GM19023 (cell line): ENCODE measurements at regions not wholly inside any gene's neighbourhood (a gene's known extent, or its start where the extent isn't known, plus 50 kb on each side); places are given as distances from the start of the nearest gene placed in this dataset.
"Not testable (repeated sequence)": the region's sequence is repeated elsewhere in the genome, so short reads cannot be mapped to it uniquely, and the experiment has no call there.

Source experiments
- ATAC-seq: cut with Tn5 transposase; IDR thresholded peaks from one replicate; pipeline ENCODE4 v1.9.1; 2021; ENCODE audit warnings: mild to moderate bottlenecking, moderate library complexity; ENCODE audit not compliant: unreplicated experiment

GRCh38 chr18:25592804-25593360 is 240.9 kb upstream of the ZNF521 start:
- ATAC-seq, result no peak

GRCh38 chr18:25590456-25590855 is 238.5 kb upstream of the ZNF521 start:
- no peak for ATAC-seq

GRCh38 chr18:25587545-25587944 is 235.6 kb upstream of the ZNF521 start:
- ATAC-seq, result no peak

DNA sequence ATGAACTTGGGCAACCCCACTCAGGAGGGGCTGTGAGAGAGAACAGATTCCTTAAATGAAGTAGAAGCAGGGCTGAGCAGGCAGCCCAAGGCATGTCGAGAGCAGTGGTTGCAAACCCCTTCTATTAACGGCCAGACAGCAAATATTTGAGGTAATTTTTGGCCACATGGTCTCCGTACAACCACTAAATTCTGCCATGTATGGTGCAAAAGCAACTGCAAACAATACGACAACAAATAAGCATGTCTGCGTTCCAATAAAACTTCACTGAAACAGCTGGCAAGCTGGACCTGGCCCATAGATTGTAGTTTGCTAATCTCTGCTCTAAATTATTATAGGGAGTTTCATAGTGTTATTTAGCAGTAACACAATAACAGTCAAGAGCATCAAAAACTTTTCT is 217.0 kb upstream of the ZNF521 start:
- no peak for ATAC-seq

- no peak for ATAC-seq
Observed at GRCh38 chr18:25563816-25564683, 212.1 kb upstream of the ZNF521 start.

DNA sequence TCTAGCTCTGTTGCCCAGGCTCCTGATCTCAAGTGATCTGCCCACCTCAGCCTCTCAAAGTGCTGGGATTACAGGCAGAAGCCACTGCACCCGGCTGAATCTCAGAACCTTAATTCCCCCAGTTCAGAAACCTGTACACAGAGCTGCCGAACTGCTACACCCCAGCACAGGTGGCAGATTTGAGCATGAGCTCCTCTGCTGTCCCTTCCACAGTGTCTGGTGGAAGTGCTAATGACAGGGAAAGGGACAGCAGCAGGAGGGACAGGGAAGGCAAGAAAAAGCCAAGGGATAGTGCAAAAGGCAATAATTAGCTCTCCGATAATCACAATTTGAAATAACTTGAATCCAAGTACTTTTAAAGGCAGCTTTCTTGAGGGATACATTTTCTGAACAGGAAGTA is 211.4 kb upstream of the ZNF521 start:
- ATAC-seq, result no peak

- no peak for ATAC-seq
Observed at GRCh38 chr18:25561918-25562317, 210.0 kb upstream of the ZNF521 start.

GRCh38 chr18:25560369-25560768 is 208.4 kb upstream of the ZNF521 start:
- no peak for ATAC-seq

DNA sequence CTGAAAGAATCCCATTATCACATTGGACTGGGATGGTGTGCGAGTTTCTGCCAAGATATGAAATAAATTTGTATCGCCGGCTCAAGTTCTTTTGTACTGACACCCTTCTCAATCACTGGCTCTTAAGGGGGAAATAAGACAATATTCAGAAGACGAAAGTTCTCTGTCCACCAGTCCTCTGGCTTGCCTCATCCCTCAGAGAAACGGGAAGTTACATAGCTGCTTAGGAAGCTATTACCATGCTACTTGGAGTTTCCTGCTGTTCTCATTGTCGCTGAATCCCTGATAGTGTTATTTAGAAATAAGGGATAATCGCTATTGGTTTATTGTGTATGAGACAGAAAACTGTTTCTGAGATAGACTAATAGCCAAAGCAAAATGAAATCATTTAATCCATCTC is 205.0 kb upstream of the ZNF521 start:
- no peak for ATAC-seq

GRCh38 chr18:25553631-25554263 is 201.8 kb upstream of the ZNF521 start:
- no peak for ATAC-seq

DNA sequence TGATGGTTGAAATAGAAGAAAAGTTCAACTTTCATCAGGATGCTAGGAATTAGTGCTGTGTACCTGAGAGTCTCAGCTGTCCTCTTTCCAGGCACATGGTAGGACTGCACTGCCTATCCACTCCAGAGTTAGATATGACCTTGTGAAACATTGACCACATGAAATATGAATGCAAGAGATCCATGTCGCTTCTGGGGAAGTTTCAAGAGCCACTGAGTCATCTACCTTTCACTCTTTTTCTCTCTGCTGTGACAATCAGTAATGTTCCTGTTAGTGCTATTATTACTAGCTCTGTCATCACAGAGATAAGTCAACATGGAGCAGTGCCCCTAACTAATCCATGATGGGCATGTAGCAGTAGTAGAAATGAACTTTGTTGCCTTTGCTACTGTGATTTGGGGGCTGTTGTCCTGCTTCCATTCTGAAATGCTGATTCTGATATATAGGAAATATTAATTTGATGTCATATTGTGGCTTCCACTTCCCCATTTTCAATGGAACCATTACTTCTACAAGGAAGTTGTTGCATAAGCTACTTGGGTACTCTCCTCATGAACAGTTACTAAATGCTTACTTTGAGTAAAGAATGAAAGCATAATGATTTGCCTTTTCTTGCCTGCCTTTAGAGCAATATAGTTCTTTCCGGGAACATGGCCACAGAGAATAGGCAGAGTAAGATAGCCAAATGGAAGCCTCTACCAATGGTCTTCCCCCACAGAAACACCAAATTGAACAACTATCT is 192.8 kb upstream of the ZNF521 start:
- ATAC-seq, result no peak

DNA sequence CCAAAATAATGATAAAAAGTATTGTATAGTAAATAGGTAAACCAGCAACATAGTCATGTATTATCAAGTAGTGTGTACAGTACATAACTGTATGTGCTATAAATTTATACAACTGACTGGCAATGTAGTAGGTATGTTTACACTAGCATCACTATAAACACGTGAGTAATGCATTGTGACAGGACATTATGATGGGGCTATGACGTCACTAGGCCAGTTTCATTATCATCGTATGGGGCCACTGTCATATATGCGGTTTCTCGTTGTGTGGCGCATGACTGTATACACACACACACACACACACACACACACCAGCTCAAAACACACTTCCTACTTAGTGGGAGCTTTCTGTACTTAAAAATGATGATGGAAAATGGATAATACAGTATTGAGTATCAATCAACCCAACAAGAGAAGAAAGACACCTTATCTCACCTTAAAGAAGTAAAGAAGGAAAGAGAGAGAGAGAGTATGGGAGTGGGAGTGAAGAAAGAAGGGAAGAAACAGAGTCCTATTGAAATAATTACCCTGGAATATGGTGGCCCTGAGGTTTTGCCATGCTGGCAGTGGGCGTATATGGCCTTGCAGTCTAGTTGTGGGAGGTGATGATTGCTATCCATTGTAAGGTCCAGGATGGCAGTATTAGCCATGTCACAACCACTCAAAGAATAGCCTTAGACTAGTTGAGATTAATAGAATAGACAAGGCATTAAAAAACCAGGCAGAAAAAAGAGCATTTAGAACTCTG is 186.4 kb upstream of the ZNF521 start:
- ATAC-seq, result no peak

DNA sequence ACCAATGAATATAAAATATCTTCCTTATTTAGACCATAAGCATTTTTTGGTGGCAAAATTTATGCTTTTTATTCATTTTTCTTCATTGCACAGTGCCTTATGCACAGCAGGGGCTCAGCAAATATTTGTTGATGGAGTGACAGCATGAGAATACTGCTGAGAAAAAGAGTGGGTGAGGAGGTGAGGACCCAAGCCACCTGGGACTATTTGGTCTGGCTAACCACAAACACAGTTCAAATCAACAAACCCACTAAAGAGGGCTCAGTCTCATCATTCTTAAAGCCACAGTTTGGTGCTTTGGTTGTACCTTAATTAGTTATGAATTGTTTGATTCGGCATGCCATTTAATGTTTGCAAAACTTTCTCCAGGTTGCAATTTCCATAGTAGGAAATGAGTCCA is 183.5 kb upstream of the ZNF521 start:
- ATAC-seq, result no peak

DNA sequence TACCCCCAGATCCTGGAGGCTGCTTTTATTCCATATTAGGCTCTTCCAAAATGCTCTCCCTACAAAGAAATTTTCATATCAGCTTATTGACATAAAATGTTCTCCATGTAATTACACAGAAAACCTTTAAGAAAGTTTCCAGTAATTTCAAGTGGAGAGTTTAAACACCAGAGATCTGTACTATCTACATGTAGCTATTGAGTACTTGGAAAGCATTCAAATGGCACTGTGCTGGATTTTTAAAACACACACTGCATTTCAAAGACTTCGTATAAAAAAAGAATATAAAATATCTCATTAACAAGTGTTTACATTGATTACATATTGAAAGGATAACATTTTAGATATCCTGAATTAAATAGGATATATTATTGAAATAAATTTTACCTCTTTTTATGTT is 182.4 kb upstream of the ZNF521 start:
- ATAC-seq, result no peak

GRCh38 chr18:25533218-25533617 is 181.3 kb upstream of the ZNF521 start:
- no peak for ATAC-seq

DNA sequence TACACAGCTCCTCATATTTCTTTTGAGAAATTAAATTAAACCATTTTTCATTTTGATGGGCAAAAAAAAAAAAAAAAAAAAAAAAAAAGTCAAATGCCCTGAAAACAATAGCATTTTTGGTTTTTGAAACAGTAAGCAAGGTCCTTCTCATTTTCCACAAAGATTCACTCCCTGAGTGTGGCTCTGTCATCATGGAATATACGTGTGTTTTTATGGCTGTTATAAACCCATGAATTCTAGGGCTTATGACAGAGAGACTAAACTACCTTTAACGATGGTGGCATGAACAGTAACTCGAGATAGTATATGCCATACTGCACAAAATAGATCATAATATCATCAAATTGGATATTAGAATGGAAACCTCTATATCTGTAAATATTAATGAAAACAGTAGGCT is 179.2 kb upstream of the ZNF521 start:
- ATAC-seq, result no peak

DNA sequence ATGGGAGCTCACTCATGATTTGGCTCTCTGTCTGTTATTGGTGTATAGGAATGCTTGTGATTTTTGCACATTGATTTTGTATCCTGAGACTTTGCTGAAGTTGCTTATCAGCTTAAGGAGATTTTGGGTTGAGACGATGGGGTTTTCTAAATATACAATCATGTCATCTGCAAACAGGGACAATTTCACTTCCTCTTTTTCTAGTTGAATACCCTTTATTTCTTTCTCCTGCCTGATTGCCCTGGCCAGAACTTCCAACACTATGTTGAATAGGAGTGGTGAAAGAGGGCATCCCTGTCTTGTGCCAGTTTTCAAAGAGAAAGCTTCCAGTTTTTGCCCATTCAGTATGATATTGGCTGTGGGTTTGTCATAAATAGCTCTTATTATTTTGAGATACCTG is 173.8 kb upstream of the ZNF521 start:
- ATAC-seq, result not testable (repeated sequence)

GRCh38 chr18:25518716-25519053 is 166.7 kb upstream of the ZNF521 start:
- ATAC-seq, result peak; percentile 89

DNA sequence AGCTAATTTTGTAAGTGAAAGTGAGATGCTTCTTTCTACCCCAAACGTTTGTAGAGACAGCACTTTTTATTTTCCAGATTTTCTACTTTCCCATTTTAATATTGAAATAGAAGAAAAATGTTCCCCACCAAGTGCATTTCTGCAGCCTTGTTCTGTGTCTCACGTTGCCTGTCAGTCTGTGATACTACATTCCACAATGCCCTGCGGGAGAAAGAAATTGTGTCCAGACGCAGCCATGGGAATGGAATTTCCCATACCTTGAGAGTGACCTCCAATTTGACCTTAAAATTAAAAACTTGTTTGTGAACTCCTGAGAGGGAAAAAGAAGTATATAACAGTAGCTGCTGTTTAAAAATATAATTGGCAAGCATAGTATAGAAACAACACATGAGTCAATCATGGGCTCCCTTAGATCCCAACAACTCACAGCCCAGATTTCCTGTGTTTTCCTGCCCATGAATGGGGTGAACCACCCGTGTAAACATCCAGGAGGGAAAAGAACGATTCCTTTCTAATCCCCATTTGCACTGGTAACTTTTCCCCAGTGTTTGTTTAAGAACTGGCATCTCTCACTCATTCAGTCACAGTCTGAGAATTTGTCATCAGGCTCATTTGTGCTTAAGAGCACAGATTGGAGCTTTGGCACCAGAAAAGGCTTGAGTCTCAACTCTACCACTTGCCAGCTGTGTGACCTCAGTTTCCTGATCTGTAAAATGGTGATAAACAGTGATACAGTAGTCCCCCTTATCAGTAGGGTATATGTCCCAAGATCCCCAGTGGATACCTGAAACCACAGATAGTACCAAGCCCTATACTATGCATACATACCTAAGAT is 166.1 kb upstream of the ZNF521 start:
- ATAC-seq, result peak; percentile 30
